K562 (cell line): ENCODE measurements at regions not wholly inside any gene's neighbourhood (a gene's known extent, or its start where the extent isn't known, plus 50 kb on each side); places are given as distances from the start of the nearest gene placed in this dataset.

Source experiments
- CTCF ChIP-seq, 3 experiments: IDR thresholded peaks in 2 of 3; conservative IDR thresholded peaks in 1 of 3; 2 replicates each; pipeline ENCODE4 v1.5.1; 2011 to 2012; ENCODE audit warnings: low read length in 3 of 3, mild to moderate bottlenecking in 3 of 3, control low read depth in 2 of 3, improper control_type of control experiment in 1 of 3, inconsistent platforms in 1 of 3, low read depth in 1 of 3, mixed read lengths in 1 of 3, moderate library complexity in 1 of 3; ENCODE audit not compliant: insufficient read depth in 2 of 3
- ELF1 ChIP-seq: fragments of 200-800 bp; sonication (Bioruptor generic); IDR thresholded peaks from 2 replicates; pipeline ENCODE4 v1.6.1; 2016; ENCODE audit warnings: missing genetic modification characterization, missing compliant biosample characterization
- FOXJ3 ChIP-seq: sonication (generic); formaldehyde crosslinking; IDR thresholded peaks from 2 replicates; pipeline ENCODE4 v1.4.0; 2020; ENCODE audit warnings: mild to moderate bottlenecking, missing genetic modification reagents
- KAT8 ChIP-seq: fragments of 450-650 bp; IDR thresholded peaks from 2 replicates; pipeline ENCODE4 v1.6.1; 2016; ENCODE audit warnings: low read depth, mild to moderate bottlenecking
- KDM1A ChIP-seq, 2 experiments: fragments of 450-650 bp; IDR thresholded peaks; 2 replicates each; pipeline ENCODE4 v1.6.1; 2016; ENCODE audit warnings: mild to moderate bottlenecking in 2 of 2
- PBX2 ChIP-seq, 2 experiments: IDR thresholded peaks in 1 of 2; conservative IDR thresholded peaks in 1 of 2; 2 replicates each; pipeline ENCODE4 v1.6.1; 2016; ENCODE audit warnings: low read depth in 2 of 2, mild to moderate bottlenecking in 1 of 2, missing compliant biosample characterization in 1 of 2, missing genetic modification characterization in 1 of 2, moderate library complexity in 1 of 2
- PCBP2 ChIP-seq: fragments of 200-400 bp; formaldehyde crosslinking; IDR thresholded peaks from 2 replicates; pipeline ENCODE4 v1.6.1; 2018; ENCODE audit warnings: low read length, low read depth, mild to moderate bottlenecking, moderate library complexity; ENCODE audit not compliant: poor library complexity, severe bottlenecking
- ZNF121 ChIP-seq: sonication (generic); formaldehyde crosslinking; conservative IDR thresholded peaks from 2 replicates; pipeline ENCODE4 v1.8.0; 2022; ENCODE audit warnings: missing genetic modification reagents

- TF ChIP-seq ELF1 (no peak), FOXJ3 (CRISPR knock-in tag) (no peak), PBX2 (CRISPR knock-in tag; IDR thresholded peaks at IDR 0.05; ENCODE audit: low read depth) (no peak), PBX2 (tag; conservative IDR thresholded peaks at IDR 0.05; ENCODE audit: low read depth) (no peak), KDM1A (IDR thresholded peaks at IDR 0.05) (no peak), CTCF (IDR thresholded peaks at IDR 0.05 in 2 of 3, conservative IDR thresholded peaks at IDR 0.05 in 1 of 3; ENCODE audit: insufficient read depth in 2 of 3, low read depth in 1 of 3, low read length in 3 of 3) (peak; percentile 30 to 61 (median 49); a peak in 5 of 6 replicates), PCBP2 (no peak), ZNF121 (CRISPR knock-in tag) (no peak), KAT8 (no peak)
Observed at GRCh38 chr9:109880276-109881169, 100.5 kb downstream of the PALM2AKAP2 start.
